ENCODE measurements at regions not wholly inside any gene's neighbourhood (a gene's known extent, or its start where the extent isn't known, plus 50 kb on each side); places are given as distances from the start of the nearest gene placed in this dataset.

DNA sequence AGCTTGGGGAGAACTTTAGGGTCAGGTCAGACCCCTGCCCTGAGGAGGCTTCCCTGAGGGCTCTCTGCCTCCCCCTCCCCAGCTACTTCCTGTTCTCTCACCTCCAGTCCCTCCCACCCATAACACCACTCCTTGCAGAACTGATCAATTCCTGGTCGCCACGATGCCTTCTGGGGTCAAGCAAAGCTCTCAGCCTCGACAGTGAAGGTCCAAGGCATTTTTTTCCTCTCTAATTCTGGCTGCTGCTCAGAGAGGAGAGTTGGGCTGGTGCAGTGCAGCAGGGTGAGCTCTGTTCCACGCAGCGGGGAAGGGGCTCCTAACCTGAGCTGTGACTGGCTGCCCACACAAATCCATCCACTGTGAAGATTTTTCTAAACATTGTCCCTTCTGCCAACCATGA lies 628.4 kb downstream of the BRD1 start:
- TF ChIP-seq CSDC2 (CRISPR knock-in tag; IDR thresholded peaks at IDR 0.05), result no peak

GRCh38 chr22:49198705-49199084 lies 629.0 kb downstream of the BRD1 start:
- no peak for ATAC-seq
- TF ChIP-seq, protein P1, sequence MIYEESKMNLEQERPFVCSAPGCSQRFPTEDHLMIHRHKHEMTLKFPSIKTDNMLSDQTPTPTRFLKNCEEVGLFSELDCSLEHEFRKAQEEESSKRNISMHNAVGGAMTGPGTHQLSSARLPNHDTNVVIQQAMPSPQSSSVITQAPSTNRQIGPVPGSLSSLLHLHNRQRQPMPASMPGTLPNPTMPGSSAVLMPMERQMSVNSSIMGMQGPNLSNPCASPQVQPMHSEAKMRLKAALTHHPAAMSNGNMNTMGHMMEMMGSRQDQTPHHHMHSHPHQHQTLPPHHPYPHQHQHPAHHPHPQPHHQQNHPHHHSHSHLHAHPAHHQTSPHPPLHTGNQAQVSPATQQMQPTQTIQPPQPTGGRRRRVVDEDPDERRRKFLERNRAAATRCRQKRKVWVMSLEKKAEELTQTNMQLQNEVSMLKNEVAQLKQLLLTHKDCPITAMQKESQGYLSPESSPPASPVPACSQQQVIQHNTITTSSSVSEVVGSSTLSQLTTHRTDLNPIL (CRISPR knock-in tag; IDR thresholded peaks at IDR 0.05; ENCODE audit: low read depth), result no peak
- no peak for TF ChIP-seq ESRRG (CRISPR knock-in tag; IDR thresholded peaks at IDR 0.05)
- TF ChIP-seq, protein P2, sequence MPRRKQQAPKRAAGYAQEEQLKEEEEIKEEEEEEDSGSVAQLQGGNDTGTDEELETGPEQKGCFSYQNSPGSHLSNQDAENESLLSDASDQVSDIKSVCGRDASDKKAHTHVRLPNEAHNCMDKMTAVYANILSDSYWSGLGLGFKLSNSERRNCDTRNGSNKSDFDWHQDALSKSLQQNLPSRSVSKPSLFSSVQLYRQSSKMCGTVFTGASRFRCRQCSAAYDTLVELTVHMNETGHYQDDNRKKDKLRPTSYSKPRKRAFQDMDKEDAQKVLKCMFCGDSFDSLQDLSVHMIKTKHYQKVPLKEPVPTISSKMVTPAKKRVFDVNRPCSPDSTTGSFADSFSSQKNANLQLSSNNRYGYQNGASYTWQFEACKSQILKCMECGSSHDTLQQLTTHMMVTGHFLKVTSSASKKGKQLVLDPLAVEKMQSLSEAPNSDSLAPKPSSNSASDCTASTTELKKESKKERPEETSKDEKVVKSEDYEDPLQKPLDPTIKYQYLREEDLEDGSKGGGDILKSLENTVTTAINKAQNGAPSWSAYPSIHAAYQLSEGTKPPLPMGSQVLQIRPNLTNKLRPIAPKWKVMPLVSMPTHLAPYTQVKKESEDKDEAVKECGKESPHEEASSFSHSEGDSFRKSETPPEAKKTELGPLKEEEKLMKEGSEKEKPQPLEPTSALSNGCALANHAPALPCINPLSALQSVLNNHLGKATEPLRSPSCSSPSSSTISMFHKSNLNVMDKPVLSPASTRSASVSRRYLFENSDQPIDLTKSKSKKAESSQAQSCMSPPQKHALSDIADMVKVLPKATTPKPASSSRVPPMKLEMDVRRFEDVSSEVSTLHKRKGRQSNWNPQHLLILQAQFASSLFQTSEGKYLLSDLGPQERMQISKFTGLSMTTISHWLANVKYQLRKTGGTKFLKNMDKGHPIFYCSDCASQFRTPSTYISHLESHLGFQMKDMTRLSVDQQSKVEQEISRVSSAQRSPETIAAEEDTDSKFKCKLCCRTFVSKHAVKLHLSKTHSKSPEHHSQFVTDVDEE (CRISPR knock-in tag; IDR thresholded peaks at IDR 0.05), result no peak
- TF ChIP-seq, protein P3, sequence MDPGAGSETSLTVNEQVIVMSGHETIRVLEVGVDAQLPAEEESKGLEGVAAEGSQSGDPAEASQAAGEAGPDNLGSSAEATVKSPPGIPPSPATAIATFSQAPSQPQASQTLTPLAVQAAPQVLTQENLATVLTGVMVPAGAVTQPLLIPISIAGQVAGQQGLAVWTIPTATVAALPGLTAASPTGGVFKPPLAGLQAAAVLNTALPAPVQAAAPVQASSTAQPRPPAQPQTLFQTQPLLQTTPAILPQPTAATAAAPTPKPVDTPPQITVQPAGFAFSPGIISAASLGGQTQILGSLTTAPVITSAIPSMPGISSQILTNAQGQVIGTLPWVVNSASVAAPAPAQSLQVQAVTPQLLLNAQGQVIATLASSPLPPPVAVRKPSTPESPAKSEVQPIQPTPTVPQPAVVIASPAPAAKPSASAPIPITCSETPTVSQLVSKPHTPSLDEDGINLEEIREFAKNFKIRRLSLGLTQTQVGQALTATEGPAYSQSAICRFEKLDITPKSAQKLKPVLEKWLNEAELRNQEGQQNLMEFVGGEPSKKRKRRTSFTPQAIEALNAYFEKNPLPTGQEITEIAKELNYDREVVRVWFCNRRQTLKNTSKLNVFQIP (CRISPR knock-in tag; IDR thresholded peaks at IDR 0.05; ENCODE audit: borderline replicate concordance, low read depth), result no peak

More for the DNA sequence above, 628.4 kb downstream of the BRD1 start:
- ATAC-seq, result no peak

GRCh38 chr22:49197986-49198704 lies 629.5 kb downstream of the BRD1 start:
- no peak for ATAC-seq
- TF ChIP-seq, protein P1 (CRISPR knock-in tag; IDR thresholded peaks at IDR 0.05; ENCODE audit: low read depth), result no peak
- TF ChIP-seq ZC3H10 (CRISPR knock-in tag; IDR thresholded peaks at IDR 0.05) (no peak), ARNTL (CRISPR knock-in tag; IDR thresholded peaks at IDR 0.05; ENCODE audit: borderline replicate concordance, low read depth) (no peak), GLIS3 (CRISPR knock-in tag; IDR thresholded peaks at IDR 0.05) (no peak), CSRNP3 (CRISPR knock-in tag; IDR thresholded peaks at IDR 0.05) (no peak), SNAI2 (CRISPR knock-in tag; IDR thresholded peaks at IDR 0.05) (no peak), ZNF8 (CRISPR knock-in tag; IDR thresholded peaks at IDR 0.05) (no peak), RARB (CRISPR knock-in tag; IDR thresholded peaks at IDR 0.05) (no peak), PATZ1 (CRISPR knock-in tag; IDR thresholded peaks at IDR 0.05; ENCODE audit: borderline replicate concordance) (no peak), ZNF565 (CRISPR knock-in tag; conservative IDR thresholded peaks at IDR 0.05; ENCODE audit: low read depth) (no peak)
- TF ChIP-seq, protein P3 (CRISPR knock-in tag; IDR thresholded peaks at IDR 0.05; ENCODE audit: borderline replicate concordance, low read depth), result no peak
- TF ChIP-seq, protein P2 (CRISPR knock-in tag; IDR thresholded peaks at IDR 0.05), result no peak

Data from SK-N-SH treated with all-trans-retinoic acid at 6 μM for 48 hours (cell line).